Loucy (cell line): ENCODE measurements at regions not wholly inside any gene's neighbourhood (a gene's known extent, or its start where the extent isn't known, plus 50 kb on each side); places are given as distances from the start of the nearest gene placed in this dataset.

ENCODE experiments used
- H2AFZ ChIP-seq: fragments of 200-600 bp; sonication (generic); 2 replicates; pipeline ENCODE4 v1.6.0; 2016; ENCODE audit warnings: antibody characterized with exemption, mild to moderate bottlenecking, low read length, moderate library complexity
- H3F3A ChIP-seq: fragments of 200-600 bp; 2 replicates; pipeline ENCODE4 v1.6.0; 2016; ENCODE audit warnings: antibody characterized with exemption, low read depth, mild to moderate bottlenecking
- H3K27me3 ChIP-seq: fragments of 200-600 bp; sonication (generic); 2 replicates; pipeline ENCODE4 v1.6.1; 2014; ENCODE audit warnings: low read length, mild to moderate bottlenecking; ENCODE audit not compliant: insufficient read depth, poor library complexity, severe bottlenecking
- H3K36me3 ChIP-seq: fragments of 200-600 bp; sonication (generic); 2 replicates; pipeline ENCODE4 v1.6.1; 2016; ENCODE audit warnings: low read length; ENCODE audit not compliant: insufficient read depth
- H3K4me1 ChIP-seq: fragments of 200-600 bp; sonication (generic); 2 replicates; pipeline ENCODE4 v1.5.1; 2014; ENCODE audit warnings: low read length, mild to moderate bottlenecking; ENCODE audit not compliant: insufficient read depth, poor library complexity, severe bottlenecking
- H3K4me2 ChIP-seq: fragments of 200-600 bp; sonication (generic); 2 replicates; pipeline ENCODE4 v1.6.0; 2014; ENCODE audit warnings: antibody characterized with exemption, low read length, low read depth, mild to moderate bottlenecking; ENCODE audit not compliant: poor library complexity, severe bottlenecking
- H3K4me3 ChIP-seq: fragments of 200-600 bp; sonication (generic); 2 replicates; pipeline ENCODE4 v1.5.1; 2014; ENCODE audit warnings: low read length, mild to moderate bottlenecking, mixed read lengths; ENCODE audit not compliant: poor library complexity, severe bottlenecking
- H3K79me2 ChIP-seq: fragments of 200-600 bp; sonication (generic); 2 replicates; pipeline ENCODE4 v1.6.1; 2014; ENCODE audit warnings: low read length; ENCODE audit not compliant: insufficient read depth
- H3K9ac ChIP-seq: fragments of 200-600 bp; sonication (generic); 2 replicates; pipeline ENCODE4 v1.6.0; 2014; ENCODE audit warnings: mild to moderate bottlenecking, low read depth, low read length, moderate library complexity; ENCODE audit not compliant: poor library complexity, severe bottlenecking
- H3K9me2 ChIP-seq: fragments of 200-600 bp; sonication (generic); replicated peaks from 2 replicates; pipeline ENCODE4 v1.6.1; 2016; ENCODE audit warnings: low read depth, low read length, mixed read lengths
- H3K9me3 ChIP-seq: fragments of 200-600 bp; sonication (generic); 2 replicates; pipeline ENCODE4 v1.6.1; 2014; ENCODE audit warnings: mild to moderate bottlenecking, antibody characterized with exemption, low read length, low read depth; ENCODE audit not compliant: insufficient read depth
- H4K20me1 ChIP-seq: fragments of 200-600 bp; sonication (generic); 2 replicates; pipeline ENCODE4 v1.6.0; 2014; ENCODE audit warnings: antibody characterized with exemption, low read length, mild to moderate bottlenecking; ENCODE audit not compliant: insufficient read depth, poor library complexity, severe bottlenecking
- CTCF ChIP-seq: fragments of 200-600 bp; sonication (generic); conservative IDR thresholded peaks from 2 replicates; pipeline ENCODE4 v1.5.1; 2014; ENCODE audit warnings: mild to moderate bottlenecking, antibody characterized with exemption, low read length
- EZH2phosphoT487 ChIP-seq: fragments of 200-600 bp; IDR thresholded peaks from 2 replicates; pipeline ENCODE4 v1.6.1; 2018; ENCODE audit warnings: antibody characterized with exemption, mild to moderate bottlenecking, moderate library complexity, borderline replicate concordance

GRCh38 chr7:43038254-43038653 is 74.2 kb upstream of the HECW1 start:
- Histone ChIP-seq H3K9me3 (no peaks in the 10 kb centered on the region), H3K27me3 (no peaks in the 10 kb centered on the region), H3K9ac (no peak overlapping the region), H3K4me3 (no peak overlapping the region), H4K20me1 (no peaks in the 10 kb centered on the region), H3K36me3 (no peaks in the 10 kb centered on the region), H3F3A (no peaks in the 10 kb centered on the region), H2AFZ (no peak overlapping the region), H3K4me1 (no peaks in the 10 kb centered on the region), H3K4me2 (no peak overlapping the region), H3K79me2 (no peaks in the 10 kb centered on the region), H3K9me2 (no peaks in the 10 kb centered on the region)
- no peak for TF ChIP-seq EZH2phosphoT487
- TF ChIP-seq CTCF = no peak

GRCh38 chr7:43039346-43039745 is 73.1 kb upstream of the HECW1 start:
- Histone ChIP-seq H3K4me3 (no peak overlapping the region), H3K4me2 (no peak overlapping the region), H2AFZ (no peak overlapping the region), H4K20me1 (no peaks in the 10 kb centered on the region), H3K9me3 (no peaks in the 10 kb centered on the region), H3K4me1 (no peaks in the 10 kb centered on the region), H3K36me3 (no peaks in the 10 kb centered on the region), H3F3A (no peaks in the 10 kb centered on the region), H3K9me2 (no peaks in the 10 kb centered on the region), H3K9ac (no peak overlapping the region), H3K79me2 (no peaks in the 10 kb centered on the region), H3K27me3 (no peaks in the 10 kb centered on the region)
- no peak for TF ChIP-seq EZH2phosphoT487
- no peak for TF ChIP-seq CTCF

- Histone ChIP-seq H3K4me1 (no peaks in the 10 kb centered on the region), H3K27me3 (no peaks in the 10 kb centered on the region), H3K9me2 (no peaks in the 10 kb centered on the region), H2AFZ (no peak overlapping the region), H3K36me3 (no peaks in the 10 kb centered on the region), H4K20me1 (no peaks in the 10 kb centered on the region), H3K4me2 (no peak overlapping the region), H3K9ac (no peak overlapping the region), H3K79me2 (no peaks in the 10 kb centered on the region), H3K9me3 (no peaks in the 10 kb centered on the region), H3K4me3 (no peak overlapping the region), H3F3A (no peaks in the 10 kb centered on the region)
- TF ChIP-seq EZH2phosphoT487 (no peak), CTCF (no peak)
Observed at GRCh38 chr7:43040461-43040860, 72.0 kb upstream of the HECW1 start.
